ENCODE measurements at regions not wholly inside any gene's neighbourhood (a gene's known extent, or its start where the extent isn't known, plus 50 kb on each side); places are given as distances from the start of the nearest gene placed in this dataset.

DNA sequence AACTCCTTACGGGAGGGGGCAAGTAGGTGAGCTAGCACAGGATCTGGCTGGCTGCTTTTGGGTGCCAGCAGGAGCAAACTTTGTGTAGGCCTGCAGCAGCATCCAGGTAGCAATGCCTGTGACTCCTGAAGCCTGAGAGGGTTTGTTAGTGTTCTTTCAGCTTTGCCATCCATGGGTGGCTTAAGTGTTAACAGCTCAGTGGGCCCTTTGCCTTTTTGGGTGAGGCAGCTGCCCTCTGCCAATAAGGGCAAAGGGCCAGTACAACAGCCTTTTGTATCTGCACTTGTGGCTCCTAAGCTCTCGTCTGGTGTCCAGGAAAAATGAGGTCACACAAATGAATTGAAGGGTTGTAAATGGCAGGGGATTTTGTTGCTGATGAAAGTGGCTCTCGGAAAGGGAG is 359.0 kb upstream of the CHRM2 start:
- TF ChIP-seq, protein P1, sequence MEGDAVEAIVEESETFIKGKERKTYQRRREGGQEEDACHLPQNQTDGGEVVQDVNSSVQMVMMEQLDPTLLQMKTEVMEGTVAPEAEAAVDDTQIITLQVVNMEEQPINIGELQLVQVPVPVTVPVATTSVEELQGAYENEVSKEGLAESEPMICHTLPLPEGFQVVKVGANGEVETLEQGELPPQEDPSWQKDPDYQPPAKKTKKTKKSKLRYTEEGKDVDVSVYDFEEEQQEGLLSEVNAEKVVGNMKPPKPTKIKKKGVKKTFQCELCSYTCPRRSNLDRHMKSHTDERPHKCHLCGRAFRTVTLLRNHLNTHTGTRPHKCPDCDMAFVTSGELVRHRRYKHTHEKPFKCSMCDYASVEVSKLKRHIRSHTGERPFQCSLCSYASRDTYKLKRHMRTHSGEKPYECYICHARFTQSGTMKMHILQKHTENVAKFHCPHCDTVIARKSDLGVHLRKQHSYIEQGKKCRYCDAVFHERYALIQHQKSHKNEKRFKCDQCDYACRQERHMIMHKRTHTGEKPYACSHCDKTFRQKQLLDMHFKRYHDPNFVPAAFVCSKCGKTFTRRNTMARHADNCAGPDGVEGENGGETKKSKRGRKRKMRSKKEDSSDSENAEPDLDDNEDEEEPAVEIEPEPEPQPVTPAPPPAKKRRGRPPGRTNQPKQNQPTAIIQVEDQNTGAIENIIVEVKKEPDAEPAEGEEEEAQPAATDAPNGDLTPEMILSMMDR (IDR thresholded peaks at IDR 0.05; ENCODE audit: insufficient read depth, low read length, severe bottlenecking) = no peak
- H3K4me3 ChIP-seq (ENCODE audit: low read depth, low read length) = no peak overlapping the region
- H3K36me3 ChIP-seq (ENCODE audit: control insufficient read depth, insufficient read depth, low read length) = no peaks in the 10 kb centered on the region
- FAIRE-seq (peak; percentile 23), DNase-seq (ENCODE audit: low read depth) (no peak)
- H3K27me3 ChIP-seq (ENCODE audit: control insufficient read depth, insufficient read depth, low read length) = no peaks in the 10 kb centered on the region

DNA sequence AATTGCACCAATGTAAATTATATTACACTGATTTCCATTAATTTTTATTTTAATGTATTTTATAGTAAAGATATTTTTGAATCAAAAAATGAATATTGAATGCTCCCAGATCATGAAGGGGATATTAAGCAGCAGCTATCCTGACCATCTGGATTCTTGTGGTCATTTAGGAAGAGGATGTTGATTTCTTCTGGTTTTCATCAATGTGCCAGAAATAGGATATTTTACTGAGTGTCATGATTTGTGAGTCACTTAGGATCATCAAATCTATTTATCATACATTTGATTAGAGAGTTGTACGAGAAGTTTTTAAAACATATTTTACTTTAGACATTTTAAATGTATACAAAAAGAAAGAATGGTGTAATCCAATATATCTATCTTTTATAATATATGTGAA is 366.3 kb upstream of the CHRM2 start:
- no peak for FAIRE-seq
- no peak overlapping the region for H3K4me3 ChIP-seq (ENCODE audit: low read depth, low read length)
- TF ChIP-seq, protein P1 (IDR thresholded peaks at IDR 0.05; ENCODE audit: insufficient read depth, low read length, severe bottlenecking) = no peak
- H3K36me3 ChIP-seq (ENCODE audit: control insufficient read depth, insufficient read depth, low read length) = no peaks in the 10 kb centered on the region
- no peaks in the 10 kb centered on the region for H3K27me3 ChIP-seq (ENCODE audit: control insufficient read depth, insufficient read depth, low read length)
- DNase-seq (ENCODE audit: low read depth) = no peak

DNA sequence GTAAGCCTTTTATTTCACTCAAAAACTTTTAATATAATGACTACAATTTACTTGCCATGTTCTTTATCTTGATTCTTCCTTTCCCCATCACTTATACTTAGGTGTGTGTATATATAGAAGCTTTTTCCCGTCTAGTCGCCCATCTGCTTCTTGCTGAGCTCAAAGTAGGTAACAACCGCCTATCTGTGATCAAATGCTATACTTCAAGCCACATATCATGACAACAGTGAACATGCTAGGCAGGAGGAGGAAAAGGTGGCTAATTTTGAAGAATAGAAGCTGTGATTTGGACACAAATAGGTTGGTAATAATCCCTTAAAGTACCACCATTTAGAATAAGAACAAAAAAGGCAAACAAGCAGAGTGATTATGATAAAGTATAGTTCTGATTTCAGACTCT is 367.3 kb upstream of the CHRM2 start:
- TF ChIP-seq, protein P1 (IDR thresholded peaks at IDR 0.05; ENCODE audit: insufficient read depth, low read length, severe bottlenecking) = no peak
- H3K4me3 ChIP-seq (ENCODE audit: low read depth, low read length) = no peak overlapping the region
- no peak for FAIRE-seq
- no peak for DNase-seq (ENCODE audit: low read depth)
- H3K36me3 ChIP-seq (ENCODE audit: control insufficient read depth, insufficient read depth, low read length) = no peaks in the 10 kb centered on the region
- no peaks in the 10 kb centered on the region for H3K27me3 ChIP-seq (ENCODE audit: control insufficient read depth, insufficient read depth, low read length)

DNA sequence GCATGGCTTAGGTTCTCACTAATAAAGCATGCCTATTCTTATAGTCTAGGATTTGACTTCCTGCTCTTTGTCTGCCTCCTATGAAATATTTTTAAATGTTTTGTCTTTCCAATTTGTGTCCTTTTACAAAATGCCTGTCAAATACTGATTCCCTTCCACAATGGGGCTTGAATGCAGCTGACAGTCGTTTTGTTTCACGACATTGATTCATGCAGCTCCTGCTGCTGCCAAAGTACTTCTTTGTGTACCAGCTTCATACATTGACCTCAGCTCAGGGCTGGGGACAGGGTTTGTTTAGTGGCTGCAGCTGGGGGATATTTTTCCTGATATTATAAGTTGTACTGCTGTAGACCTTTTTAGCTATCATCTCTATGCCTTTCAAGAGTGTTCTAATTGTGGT is 371.9 kb upstream of the CHRM2 start:
- DNase-seq (ENCODE audit: low read depth) = no peak
- no peak for FAIRE-seq
- H3K36me3 ChIP-seq (ENCODE audit: control insufficient read depth, insufficient read depth, low read length) = no peaks in the 10 kb centered on the region
- TF ChIP-seq, protein P1 (IDR thresholded peaks at IDR 0.05; ENCODE audit: insufficient read depth, low read length, severe bottlenecking) = no peak
- no peak overlapping the region for H3K4me3 ChIP-seq (ENCODE audit: low read depth, low read length)
- H3K27me3 ChIP-seq (ENCODE audit: control insufficient read depth, insufficient read depth, low read length) = no peaks in the 10 kb centered on the region

DNA sequence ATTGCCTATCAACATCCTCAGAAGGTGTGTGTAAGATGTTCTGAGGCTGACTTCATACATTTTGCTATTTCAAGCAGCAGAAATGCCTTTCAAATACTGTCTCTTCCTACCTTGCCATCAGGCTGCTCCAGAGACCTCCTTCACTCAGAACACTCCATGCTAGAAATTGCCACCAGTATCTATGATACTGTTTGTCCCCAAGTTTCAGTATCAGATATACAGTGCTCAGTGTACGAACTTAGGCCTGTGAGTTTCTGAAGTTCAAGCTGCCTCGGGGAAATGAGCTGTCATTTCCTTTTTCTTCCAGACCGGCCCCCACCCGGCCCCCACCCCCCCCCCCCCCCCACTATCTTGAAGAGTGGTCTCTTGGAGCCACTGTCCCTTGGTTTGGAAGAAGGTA is 373.4 kb upstream of the CHRM2 start:
- no peak for DNase-seq (ENCODE audit: low read depth)
- no peak overlapping the region for H3K4me3 ChIP-seq (ENCODE audit: low read depth, low read length)
- no peaks in the 10 kb centered on the region for H3K36me3 ChIP-seq (ENCODE audit: control insufficient read depth, insufficient read depth, low read length)
- TF ChIP-seq, protein P1 (IDR thresholded peaks at IDR 0.05; ENCODE audit: insufficient read depth, low read length, severe bottlenecking) = no peak
- no peak for FAIRE-seq
- no peaks in the 10 kb centered on the region for H3K27me3 ChIP-seq (ENCODE audit: control insufficient read depth, insufficient read depth, low read length)

DNA sequence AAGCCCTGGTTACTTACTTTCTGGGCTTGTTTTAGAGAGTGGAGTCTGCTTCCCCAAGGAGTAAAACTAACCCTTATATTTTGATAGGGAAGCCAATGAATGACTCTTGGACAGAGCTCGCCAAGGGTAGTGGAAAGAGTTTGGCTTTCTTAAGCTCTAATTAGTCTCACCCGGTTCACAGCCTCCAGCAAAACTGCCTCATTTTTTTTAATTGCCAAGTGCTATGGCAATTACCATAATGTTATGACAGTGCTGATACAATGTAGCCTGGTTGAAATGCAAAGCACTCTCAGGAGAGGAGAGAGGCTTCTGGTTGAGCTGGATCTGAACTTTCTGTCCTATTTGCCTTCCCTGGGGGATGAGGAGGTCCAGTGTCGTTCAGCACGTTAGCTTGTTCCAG is 376.1 kb upstream of the CHRM2 start:
- Histone ChIP-seq H3K27me3 (ENCODE audit: control insufficient read depth, insufficient read depth, low read length) (no peaks in the 10 kb centered on the region), H3K4me3 (ENCODE audit: low read depth, low read length) (no peak overlapping the region), H3K36me3 (ENCODE audit: control insufficient read depth, insufficient read depth, low read length) (no peaks in the 10 kb centered on the region)
- FAIRE-seq (no peak), DNase-seq (ENCODE audit: low read depth) (no peak)
- TF ChIP-seq, protein P1 (IDR thresholded peaks at IDR 0.05; ENCODE audit: insufficient read depth, low read length, severe bottlenecking) = no peak

All from bronchial epithelial cell (primary cell).